MG63 (cell line): ENCODE measurements at regions not wholly inside any gene's neighbourhood (a gene's known extent, or its start where the extent isn't known, plus 50 kb on each side); places are given as distances from the start of the nearest gene placed in this dataset.

Source experiments
- DNase-seq: peaks from one replicate; pipeline ENCODE4 v3.0.0-alpha.2; 2020
- H3K27me3 ChIP-seq: fragments of 250-450 bp; sonication (Bioruptor Pico); 2 replicates; pipeline ENCODE4 v1.5.1; 2020; ENCODE audit warnings: mild to moderate bottlenecking, moderate library complexity
- H3K36me3 ChIP-seq: fragments of 250-450 bp; sonication (Bioruptor Pico); 2 replicates; pipeline ENCODE4 v1.5.1; 2020; ENCODE audit warnings: mild to moderate bottlenecking, moderate library complexity
- H3K4me3 ChIP-seq: fragments of 250-450 bp; sonication (Bioruptor Pico); 2 replicates; pipeline ENCODE4 v1.5.1; 2020; ENCODE audit warnings: mild to moderate bottlenecking, moderate library complexity
- H3K9me3 ChIP-seq: fragments of 250-450 bp; sonication (Bioruptor Pico); 2 replicates; pipeline ENCODE4 v1.5.1; 2020; ENCODE audit warnings: mild to moderate bottlenecking, moderate library complexity

DNA sequence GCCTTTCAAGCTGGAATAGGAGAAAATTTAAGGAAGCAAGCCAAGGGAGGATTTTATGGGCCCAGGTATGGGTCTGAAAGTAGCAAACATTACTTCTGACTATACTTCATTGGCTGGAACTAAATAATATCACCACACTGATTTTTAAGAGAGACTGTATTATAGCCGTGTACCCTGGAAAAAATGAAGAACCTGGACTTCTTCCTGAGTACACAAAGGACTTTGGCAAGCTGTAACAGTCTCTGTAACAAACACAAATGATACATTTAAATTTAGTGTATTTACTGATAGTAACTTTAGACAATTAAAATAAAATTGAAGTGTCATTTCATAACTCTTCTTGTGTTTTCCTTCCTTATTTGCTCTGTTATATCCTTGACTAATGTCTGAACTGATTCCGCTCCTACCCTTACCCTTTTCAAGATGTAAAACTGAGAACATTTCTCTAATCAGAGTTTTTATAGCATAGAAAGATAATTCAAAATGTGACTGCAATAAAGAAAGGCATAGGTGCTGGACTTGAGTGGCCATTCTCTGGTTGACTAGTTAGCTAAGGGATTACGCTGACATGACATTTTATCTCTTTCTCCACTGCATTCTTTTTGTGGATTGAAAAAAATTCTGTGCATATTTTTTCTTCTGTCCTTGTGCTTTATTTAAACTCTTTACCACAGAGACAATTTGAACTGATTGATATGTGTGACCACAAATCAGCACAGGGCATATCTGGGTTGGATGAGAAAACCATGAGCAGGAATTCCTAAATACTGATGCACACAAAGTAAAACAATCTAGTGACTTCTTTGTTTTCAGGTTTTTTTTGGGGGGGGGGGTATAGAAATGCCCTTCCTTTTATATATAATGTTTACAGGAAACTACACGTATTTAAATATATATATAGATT lies 349.7 kb downstream of the MDFIC start:
- no peaks in the 10 kb centered on the region for H3K36me3 ChIP-seq
- DNase-seq = no peak
- H3K9me3 ChIP-seq = no peaks in the 10 kb centered on the region
- no peak overlapping the region for H3K4me3 ChIP-seq
- H3K27me3 ChIP-seq = no peaks in the 10 kb centered on the region

DNA sequence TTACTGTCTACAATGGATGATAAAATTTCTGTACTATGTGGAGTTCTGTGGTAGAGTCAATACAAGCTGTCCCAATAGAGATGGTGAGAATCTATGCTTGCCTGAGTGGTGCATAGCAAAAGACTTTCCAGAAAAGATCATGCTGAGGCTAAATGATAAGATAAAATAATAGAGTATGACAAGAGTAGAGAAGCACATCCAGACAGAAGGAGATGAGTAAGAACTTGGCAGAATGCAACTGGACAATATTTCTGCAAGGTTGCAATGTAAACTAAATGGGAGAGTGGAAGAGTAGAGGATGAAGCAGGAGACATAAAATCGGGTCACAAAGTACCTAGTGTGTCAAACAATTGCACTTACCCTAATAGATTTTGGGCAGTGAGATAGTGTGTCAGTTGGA lies 347.6 kb downstream of the MDFIC start:
- H3K9me3 ChIP-seq = no peaks in the 10 kb centered on the region
- H3K27me3 ChIP-seq = no peaks in the 10 kb centered on the region
- H3K36me3 ChIP-seq = no peaks in the 10 kb centered on the region
- no peak overlapping the region for H3K4me3 ChIP-seq
- no peak for DNase-seq

DNA sequence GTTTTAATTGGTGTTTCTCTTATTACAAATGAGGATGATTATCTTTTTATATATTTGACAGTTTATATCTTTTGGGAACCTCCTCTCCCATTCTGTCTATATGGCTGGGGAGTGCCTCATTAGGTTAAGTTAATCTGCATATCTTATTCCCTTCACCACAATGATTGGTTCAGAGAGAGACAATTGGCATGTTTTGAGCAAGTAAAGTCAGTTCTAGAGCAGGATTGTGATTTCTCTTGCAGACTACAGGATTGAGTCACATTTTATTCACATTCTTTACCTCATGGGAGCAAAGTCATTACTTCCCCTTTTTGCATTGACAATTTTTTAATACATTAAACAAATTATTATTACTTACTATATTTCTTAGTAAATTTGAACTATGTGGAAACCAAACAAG lies 345.6 kb downstream of the MDFIC start:
- no peak for DNase-seq
- H3K36me3 ChIP-seq = no peaks in the 10 kb centered on the region
- H3K4me3 ChIP-seq = no peak overlapping the region
- no peaks in the 10 kb centered on the region for H3K9me3 ChIP-seq
- H3K27me3 ChIP-seq = no peaks in the 10 kb centered on the region

DNA sequence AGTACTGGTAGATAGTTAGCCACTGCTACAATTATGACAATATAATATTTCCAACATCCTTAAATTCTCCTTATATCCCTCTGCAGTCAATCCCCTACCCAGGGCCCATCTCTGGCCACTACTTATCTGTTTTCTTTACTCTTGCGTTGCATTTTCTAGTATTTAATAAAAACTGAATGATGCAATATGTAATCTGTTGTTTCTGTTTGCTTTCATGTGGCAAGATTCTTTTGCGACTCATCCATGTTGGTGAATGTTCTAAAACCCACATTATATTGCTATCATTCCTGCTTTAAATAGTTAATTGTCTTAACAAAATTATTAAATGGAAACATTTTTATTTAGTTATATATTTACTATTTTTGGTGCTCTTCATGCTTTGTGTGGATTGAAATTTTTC lies 338.5 kb downstream of the MDFIC start:
- Histone ChIP-seq H3K4me3 (no peak overlapping the region), H3K27me3 (no peaks in the 10 kb centered on the region), H3K9me3 (no peaks in the 10 kb centered on the region), H3K36me3 (no peaks in the 10 kb centered on the region)
- no peak for DNase-seq

DNA sequence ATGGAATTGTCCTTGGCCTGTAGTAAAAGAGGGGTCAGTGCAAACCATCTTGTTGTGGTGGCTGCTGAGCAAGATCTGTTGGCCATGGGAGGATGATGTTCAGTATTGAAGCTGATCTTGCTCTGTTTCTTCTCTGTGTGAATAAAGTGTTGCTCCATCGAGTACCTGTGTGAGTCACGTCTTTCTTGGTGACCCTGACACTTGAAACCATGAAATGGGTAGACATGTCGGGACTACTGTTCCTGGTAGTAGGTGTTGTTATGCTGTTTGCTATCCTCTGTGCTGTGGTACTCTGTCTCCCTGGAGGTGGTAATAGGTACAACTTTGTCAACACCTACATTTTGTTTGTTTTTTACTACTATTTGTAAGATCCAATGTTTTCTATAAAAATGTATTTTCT lies 330.6 kb downstream of the MDFIC start:
- H3K4me3 ChIP-seq = no peak overlapping the region
- no peaks in the 10 kb centered on the region for H3K36me3 ChIP-seq
- no peaks in the 10 kb centered on the region for H3K9me3 ChIP-seq
- no peak for DNase-seq
- H3K27me3 ChIP-seq = no peaks in the 10 kb centered on the region

DNA sequence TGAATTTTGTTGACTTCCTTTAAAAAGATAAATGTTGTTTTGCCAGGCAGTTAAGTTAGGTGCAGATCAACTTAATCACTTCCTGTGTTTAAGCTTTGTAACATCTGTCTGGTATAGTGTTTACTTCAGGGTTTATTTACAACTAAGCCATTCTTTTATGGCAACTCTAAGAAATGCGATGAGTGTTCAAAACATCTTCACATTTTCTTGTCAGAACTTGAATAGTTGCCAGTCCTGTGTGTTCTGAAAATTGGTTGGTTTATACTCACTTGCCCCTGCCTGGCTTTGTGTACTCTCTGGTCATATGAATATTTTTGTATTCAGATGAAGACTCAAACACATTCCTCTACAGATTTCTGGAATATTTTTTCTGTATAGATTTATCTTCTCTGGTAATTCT lies 327.2 kb downstream of the MDFIC start:
- H3K36me3 ChIP-seq = no peaks in the 10 kb centered on the region
- H3K27me3 ChIP-seq = no peaks in the 10 kb centered on the region
- no peak for DNase-seq
- H3K9me3 ChIP-seq = no peaks in the 10 kb centered on the region
- H3K4me3 ChIP-seq = no peak overlapping the region

DNA sequence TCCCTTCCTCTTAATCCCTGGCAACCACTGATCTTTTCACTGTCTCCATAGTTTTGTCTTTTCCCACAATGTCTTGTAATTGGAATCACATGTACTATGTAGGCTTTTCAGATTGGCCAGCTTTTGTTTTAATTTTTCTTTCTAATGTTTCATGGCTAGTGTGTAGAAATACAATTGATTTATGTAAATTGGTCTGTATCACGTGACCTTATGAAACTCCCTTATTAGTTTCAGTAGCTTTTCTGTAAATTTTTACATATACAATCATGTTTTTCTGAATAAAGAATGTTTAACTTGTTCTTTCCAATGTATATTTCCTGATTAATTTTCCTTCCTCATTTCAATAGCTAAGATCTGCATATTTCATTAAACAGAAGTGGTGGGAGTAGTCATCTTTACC lies 319.3 kb downstream of the MDFIC start:
- Histone ChIP-seq H3K36me3 (no peaks in the 10 kb centered on the region), H3K4me3 (no peak overlapping the region), H3K9me3 (no peaks in the 10 kb centered on the region), H3K27me3 (no peaks in the 10 kb centered on the region)
- DNase-seq = no peak

DNA sequence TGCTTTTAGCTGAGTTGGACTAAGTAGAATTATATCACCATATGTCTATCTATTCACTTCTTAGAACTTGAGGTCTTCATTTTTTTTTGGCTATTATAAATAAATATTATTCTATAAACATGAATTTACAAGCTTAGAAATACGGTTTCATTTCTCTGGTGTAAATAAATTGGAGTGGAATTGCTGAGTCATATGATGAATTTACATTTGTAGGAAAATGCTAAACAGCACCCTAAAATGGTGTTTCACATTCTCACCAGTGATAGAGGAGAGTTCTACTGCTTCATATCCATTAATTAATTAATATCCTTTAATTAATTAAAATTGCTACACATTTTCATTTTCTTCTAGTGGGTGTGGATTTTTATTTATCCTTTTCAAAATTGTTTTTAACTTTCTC lies 318.3 kb downstream of the MDFIC start:
- no peaks in the 10 kb centered on the region for H3K36me3 ChIP-seq
- no peaks in the 10 kb centered on the region for H3K9me3 ChIP-seq
- no peak overlapping the region for H3K4me3 ChIP-seq
- no peak for DNase-seq
- H3K27me3 ChIP-seq = no peaks in the 10 kb centered on the region

DNA sequence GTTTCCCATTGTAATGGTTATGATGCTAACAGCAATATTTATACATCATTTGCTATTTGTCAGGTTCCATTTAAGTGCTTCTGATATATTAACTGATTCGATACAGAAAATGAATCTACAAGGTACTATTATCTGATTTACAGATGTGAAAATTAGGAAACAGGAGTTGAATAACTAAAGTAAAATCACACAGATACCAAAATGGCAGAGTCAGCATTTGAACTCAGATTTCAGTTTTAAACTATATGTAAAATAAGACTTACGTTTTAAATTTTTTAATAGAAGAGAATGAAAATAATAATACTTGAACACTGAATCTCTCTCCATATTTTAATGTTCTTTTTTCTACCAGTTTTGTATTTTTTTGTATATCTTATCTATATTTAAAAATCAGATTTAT lies 313.2 kb downstream of the MDFIC start:
- no peaks in the 10 kb centered on the region for H3K27me3 ChIP-seq

DNA sequence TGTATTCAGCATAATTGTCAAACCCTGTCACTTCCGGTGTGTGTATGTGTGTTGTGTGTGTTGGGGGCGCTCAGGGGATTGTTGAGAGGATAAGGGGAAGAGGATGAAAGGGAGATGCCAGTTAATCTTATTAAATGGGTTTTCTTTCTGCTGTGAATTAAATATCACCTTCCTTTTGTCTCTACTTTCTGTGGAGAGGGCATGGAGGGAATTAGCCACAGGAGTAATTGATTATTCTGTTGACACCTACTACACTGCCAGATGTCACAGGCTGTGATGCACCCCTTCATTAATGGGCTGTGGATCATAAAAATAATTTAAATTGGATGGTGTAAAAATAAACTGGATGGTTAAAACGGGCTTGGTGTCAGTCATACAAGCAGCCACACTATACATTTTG lies 311.9 kb downstream of the MDFIC start:
- DNase-seq = no peak
- H3K27me3 ChIP-seq = no peaks in the 10 kb centered on the region
- no peak overlapping the region for H3K4me3 ChIP-seq
- H3K36me3 ChIP-seq = no peaks in the 10 kb centered on the region
- no peaks in the 10 kb centered on the region for H3K9me3 ChIP-seq

More for the DNA sequence above, 313.2 kb downstream of the MDFIC start:
- H3K9me3 ChIP-seq = no peaks in the 10 kb centered on the region
- H3K36me3 ChIP-seq = no peaks in the 10 kb centered on the region
- DNase-seq = no peak
- H3K4me3 ChIP-seq = no peak overlapping the region

DNA sequence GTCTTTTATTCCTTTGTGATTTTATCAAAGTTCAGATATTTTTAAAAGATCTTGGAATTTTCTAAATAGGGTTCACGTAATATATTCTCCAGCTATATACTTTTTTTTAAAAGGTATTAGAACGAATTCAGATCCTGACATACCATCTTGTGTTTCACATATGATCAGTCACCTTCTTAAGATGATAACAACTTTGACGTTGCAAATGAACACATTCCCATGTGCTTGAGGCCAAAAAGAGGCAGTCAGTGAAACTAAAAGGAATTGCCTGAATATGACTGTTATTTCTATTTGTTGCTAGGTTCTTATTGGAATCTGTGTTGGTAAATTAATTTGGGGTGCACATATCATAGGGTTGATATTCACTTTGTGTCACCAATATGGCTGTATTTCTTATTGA lies 310.1 kb downstream of the MDFIC start:
- no peak for DNase-seq
- Histone ChIP-seq H3K36me3 (no peaks in the 10 kb centered on the region), H3K27me3 (no peaks in the 10 kb centered on the region), H3K9me3 (no peaks in the 10 kb centered on the region), H3K4me3 (no peak overlapping the region)

DNA sequence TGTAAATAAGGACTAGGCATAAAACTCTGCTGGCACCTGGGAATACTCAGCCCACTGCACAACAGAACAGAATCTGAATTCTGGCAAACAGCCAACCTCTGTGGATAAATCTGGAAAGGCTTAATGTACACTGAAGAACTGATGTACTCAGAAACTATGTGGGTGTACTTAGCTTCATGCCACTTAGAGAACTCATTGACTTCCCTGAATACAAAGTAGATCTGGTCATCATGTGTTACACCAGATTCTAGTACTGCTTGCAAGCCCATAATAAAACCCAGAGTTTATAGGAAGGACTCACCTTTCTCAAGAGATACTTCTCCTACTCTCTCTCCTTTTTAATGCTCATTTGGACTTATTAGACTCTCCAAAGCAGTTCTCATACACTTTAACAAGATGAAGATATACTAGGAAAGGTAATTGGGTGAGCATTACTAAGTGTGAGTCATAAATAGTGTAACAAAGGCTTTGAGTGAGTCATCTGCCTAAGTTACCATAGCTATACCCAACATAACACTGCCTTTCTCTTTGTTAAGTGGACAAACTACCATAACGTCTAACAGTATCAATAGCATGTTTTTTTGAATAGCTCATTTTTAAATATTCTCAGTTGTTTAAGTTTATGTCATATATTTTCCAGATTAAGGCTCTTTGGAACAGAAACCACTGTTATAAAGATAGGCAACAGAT lies 309.1 kb downstream of the MDFIC start:
- no peaks in the 10 kb centered on the region for H3K27me3 ChIP-seq
- no peaks in the 10 kb centered on the region for H3K9me3 ChIP-seq
- DNase-seq = peak; percentile 23
- H3K36me3 ChIP-seq = no peaks in the 10 kb centered on the region
- no peak overlapping the region for H3K4me3 ChIP-seq

DNA sequence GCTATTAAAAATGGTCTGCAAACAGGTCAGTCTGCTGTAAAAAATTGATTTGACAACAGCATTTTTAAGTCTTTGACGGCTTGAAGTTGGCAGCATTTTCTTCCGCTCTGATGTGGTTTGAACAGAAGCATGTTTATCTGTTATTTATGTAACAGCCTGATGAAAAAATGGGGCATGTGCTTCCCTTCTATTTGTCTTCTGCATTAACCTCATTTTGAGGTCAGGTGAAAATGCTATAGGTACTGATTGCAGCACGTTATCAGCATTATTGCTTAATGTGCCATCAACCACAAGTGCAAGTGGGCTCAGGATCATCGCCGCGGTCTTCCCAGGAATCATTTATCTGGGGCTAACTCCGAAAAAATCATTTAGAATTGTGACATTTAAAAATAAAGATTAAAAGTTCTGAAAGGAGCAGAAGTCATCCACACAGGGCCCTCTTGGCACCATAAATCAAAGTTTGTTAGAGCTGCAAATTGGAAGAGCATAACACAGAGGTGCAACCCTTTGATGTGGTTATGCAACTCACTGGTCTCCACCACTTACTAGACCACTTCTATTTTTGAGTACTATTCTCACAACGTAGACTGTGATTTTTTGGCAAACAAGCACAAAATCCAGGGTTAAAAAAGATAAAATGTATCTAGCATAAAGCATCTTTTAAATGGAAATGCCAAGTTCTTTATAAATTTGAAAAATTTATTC lies 307.7 kb downstream of the MDFIC start:
- Histone ChIP-seq H3K36me3 (no peaks in the 10 kb centered on the region), H3K9me3 (no peaks in the 10 kb centered on the region), H3K4me3 (no peak overlapping the region), H3K27me3 (no peaks in the 10 kb centered on the region)
- DNase-seq = no peak

DNA sequence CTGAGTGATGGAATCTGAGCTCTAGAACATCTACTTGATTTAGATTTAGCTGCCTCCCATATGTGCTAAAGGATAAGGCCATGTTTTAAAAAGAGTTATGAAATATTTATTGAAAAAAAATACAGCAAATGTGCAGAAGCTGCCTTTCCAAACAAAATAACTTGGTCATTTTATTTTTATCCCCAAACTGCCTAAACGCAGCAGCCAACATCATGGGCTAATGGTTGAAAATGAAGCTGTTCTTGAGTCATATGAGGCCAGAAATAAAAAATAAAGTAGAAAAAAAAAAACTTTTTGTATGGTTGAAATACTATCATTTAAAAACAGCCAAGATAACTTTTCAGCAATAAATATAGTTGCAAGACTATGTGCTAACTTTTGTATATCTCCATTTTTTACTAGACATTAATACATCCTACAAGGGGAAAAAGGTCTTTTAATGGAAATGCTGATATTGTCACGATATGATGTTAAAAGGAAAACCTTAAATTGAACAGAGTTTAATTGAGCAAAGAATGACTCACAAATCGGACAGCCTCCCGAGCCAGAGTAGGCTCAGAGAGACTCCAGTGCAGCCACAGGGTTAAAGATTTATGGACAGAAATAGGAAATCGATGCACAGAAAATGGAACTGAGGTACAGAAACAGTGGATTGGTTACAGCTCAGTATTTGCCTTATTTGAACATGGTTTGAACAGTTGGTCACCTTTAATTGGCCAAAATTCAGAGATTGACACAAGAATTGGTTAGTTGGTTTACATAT lies 305.8 kb downstream of the MDFIC start:
- Histone ChIP-seq H3K9me3 (no peaks in the 10 kb centered on the region), H3K27me3 (no peaks in the 10 kb centered on the region), H3K4me3 (no peak overlapping the region), H3K36me3 (no peaks in the 10 kb centered on the region)
- no peak for DNase-seq

DNA sequence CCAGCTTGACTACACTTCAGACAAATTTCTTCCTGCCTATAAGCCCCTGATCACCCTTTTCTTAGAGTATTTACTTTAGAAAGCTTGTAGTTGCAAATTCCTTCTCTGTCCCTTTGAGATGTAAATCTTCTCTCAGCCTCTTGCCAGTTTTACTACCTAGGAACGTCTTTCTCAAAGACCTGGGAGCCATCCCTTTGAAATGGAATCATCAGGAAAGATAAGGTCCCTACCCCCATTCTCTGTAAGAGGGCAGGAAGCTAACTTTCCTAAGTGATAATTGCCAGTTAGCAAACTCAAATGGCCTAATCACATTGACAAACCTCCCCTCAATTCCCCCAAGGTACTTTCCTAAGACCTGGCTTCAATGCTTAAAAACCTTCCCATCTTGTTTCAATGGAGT lies 304.5 kb downstream of the MDFIC start:
- H3K27me3 ChIP-seq = no peaks in the 10 kb centered on the region
- H3K4me3 ChIP-seq = no peak overlapping the region
- H3K9me3 ChIP-seq = no peaks in the 10 kb centered on the region
- H3K36me3 ChIP-seq = no peaks in the 10 kb centered on the region
- no peak for DNase-seq

DNA sequence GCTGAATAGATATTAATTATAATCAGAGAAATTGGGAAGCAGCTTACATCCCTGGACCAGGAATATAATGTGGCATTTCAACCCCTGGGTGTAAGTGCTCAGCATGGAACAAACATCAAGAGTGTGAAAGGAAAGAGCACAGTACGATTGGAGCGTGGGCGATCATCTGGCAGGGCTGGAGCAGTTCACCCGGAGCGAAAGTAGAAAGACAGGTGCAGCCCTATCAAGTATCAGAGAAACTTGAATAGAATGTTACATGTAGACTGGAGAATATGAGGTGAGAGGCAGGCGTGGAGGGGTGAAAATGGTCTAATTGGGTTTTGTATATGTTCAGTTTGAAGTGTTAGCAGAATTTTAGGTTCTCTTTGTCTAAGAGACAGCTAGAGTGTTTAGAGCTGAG lies 303.0 kb downstream of the MDFIC start:
- no peaks in the 10 kb centered on the region for H3K27me3 ChIP-seq
- no peaks in the 10 kb centered on the region for H3K9me3 ChIP-seq
- no peaks in the 10 kb centered on the region for H3K36me3 ChIP-seq
- H3K4me3 ChIP-seq = no peak overlapping the region
- DNase-seq = no peak

DNA sequence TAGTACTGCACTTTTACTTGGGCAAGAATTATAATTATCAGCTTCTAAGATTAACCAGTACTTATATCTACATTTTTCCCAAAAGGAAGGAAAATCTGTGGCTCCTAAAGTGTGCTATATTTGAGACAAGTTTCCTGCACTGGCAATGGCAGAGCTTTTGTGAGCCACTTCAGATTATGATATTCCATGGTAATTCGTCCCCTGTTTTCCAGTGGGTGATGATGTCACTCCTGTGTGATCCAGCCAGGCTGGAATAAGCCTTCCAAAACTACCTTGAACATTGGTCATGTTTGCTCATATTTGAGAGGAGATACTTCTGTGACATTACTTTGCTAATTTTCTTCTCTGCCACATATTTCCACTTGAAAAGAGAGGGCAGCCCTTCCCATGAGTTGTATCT lies 302.1 kb downstream of the MDFIC start:
- no peak for DNase-seq
- H3K27me3 ChIP-seq = no peaks in the 10 kb centered on the region

More for the DNA sequence above, 302.1 kb downstream of the MDFIC start:
- H3K9me3 ChIP-seq = no peaks in the 10 kb centered on the region
- no peaks in the 10 kb centered on the region for H3K36me3 ChIP-seq
- H3K4me3 ChIP-seq = no peak overlapping the region
